ES-I3 (cell line): ENCODE measurements at regions not wholly inside any gene's neighbourhood (a gene's known extent, or its start where the extent isn't known, plus 50 kb on each side); places are given as distances from the start of the nearest gene placed in this dataset.
"Not testable (repeated sequence)": the region's sequence is repeated elsewhere in the genome, so short reads cannot be mapped to it uniquely, and the experiment has no call there.

Experiments used
- H3K36me3 ChIP-seq: 2 replicates; pipeline ENCODE4 v1.6.1; 2013; ENCODE audit warnings: mild to moderate bottlenecking, low read length, control low read depth, moderate library complexity; ENCODE audit not compliant: insufficient read depth
- H3K4me1 ChIP-seq: 2 replicates; pipeline ENCODE4 v1.6.1; 2013; ENCODE audit warnings: mild to moderate bottlenecking, control low read depth, low read length; ENCODE audit not compliant: insufficient read depth
- H3K9ac ChIP-seq: 2 replicates; pipeline ENCODE4 v1.6.1; 2013; ENCODE audit warnings: low read depth, mild to moderate bottlenecking, low read length, moderate library complexity
- H3K9me3 ChIP-seq: 2 replicates; pipeline ENCODE4 v1.6.1; 2013; ENCODE audit warnings: mild to moderate bottlenecking, low read length, moderate library complexity; ENCODE audit not compliant: control insufficient read depth, insufficient read depth

DNA sequence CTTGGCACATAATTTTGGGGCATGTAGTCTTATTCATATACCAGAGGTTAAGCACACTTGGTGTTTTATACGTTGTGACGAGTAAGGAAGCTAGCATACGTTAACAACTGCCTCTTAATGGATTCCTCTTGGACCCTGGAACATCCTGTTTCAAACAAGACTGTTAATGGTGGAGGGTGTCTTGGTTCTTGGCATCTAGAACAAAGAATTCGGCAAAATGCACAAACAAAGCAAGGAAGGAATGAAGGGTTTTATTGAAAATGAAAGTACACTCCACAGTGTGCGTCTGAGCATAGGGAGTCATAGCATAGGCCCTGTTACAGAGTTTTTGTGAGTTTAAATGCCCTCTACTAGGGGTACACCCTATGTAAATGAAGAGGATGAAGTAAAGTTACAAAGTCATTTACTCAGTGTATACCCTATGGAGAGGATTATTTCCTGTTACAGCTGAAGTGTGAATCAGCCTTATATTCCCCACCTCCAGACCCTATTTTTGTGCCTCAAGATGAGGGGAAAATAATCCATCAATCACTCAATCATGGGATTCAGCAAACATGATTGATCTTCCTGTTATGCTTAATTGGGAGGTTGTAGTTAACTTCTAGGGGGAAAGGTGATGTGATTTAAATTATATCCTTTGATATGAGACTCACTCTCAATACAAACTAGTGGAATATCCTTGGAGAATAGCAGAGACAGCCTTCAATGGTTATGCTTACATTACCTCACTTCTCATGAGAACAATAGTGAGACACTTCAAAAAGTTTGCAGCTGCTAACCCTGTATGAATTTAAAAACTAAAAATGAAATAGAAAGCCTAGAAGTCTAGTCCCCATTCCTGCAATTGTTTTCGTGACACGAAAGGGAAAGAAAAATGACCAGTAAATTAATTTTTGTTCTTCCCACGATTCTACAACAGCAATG is 84.9 kb upstream of the MYO10 start:
- no peaks in the 10 kb centered on the region for H3K9me3 ChIP-seq
- no peak overlapping the region for H3K9ac ChIP-seq
- no peaks in the 10 kb centered on the region for H3K36me3 ChIP-seq
- peaks cover 13% of the 10 kb centered on the region for H3K4me1 ChIP-seq

DNA sequence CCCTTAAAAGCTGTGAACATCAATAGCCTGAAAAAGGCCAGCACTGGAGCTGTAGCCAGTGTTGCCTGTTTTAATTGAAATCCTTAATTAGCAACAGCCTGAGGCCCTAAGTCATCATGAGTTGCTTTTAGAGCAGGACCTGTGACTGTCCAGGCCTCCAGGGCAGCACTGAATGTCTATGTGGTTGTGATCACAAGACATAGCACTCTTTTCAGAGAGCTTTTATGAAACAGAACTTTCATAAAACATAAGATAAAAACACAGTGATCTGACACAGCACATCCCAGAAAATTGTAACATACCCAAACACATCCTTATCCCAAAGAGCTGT is 85.5 kb upstream of the MYO10 start:
- Histone ChIP-seq H3K9me3 (no peaks in the 10 kb centered on the region), H3K4me1 (peaks cover 13% of the 10 kb centered on the region), H3K36me3 (no peaks in the 10 kb centered on the region), H3K9ac (no peak overlapping the region)

DNA sequence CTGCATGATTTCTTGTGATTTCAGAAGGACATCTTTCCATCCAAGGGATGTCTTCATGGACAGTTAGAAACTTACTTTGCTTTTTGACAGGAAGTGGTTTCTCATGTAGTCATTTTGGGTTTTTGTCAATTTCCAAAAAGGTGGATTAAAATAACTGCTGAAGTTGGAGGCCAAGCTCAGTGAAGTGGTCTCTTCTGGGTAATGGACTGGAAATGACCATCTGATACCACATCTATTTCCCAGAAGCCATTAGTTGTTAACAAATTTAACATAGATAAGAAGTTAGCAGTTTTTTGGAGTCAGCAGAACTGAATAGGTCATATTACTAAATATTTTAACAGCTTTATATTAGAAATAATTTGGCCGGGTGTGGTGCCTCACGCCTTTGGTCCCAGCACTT is 86.2 kb upstream of the MYO10 start:
- Histone ChIP-seq H3K9ac (no peak overlapping the region), H3K9me3 (no peaks in the 10 kb centered on the region), H3K36me3 (no peaks in the 10 kb centered on the region), H3K4me1 (peaks cover 13% of the 10 kb centered on the region)

DNA sequence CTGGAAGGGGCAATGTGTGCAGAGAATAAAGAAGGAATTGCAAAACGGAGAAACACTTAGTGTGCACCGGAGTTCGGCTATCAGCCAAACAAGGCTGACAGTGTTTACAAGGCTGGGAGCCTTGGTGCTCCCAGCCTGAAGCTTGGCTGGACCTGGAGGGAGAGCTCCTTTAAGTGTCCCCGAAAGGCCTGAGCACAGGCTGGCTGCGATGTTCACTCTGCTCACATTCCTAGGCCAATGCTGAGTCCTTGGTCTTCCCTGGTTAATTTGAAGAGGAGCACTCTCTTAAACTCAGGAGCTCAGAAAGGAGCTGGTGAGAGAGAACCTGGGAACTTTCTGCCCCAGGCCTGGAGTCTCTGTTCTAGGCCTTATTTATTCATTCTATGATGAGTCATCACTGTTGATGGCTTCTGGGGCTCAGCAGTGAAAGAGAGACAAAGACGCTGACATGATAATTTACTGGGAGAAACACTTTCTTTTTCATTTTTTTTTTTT is 88.6 kb upstream of the MYO10 start:
- Histone ChIP-seq H3K4me1 (peaks cover 13% of the 10 kb centered on the region), H3K9ac (no peak overlapping the region)

DNA sequence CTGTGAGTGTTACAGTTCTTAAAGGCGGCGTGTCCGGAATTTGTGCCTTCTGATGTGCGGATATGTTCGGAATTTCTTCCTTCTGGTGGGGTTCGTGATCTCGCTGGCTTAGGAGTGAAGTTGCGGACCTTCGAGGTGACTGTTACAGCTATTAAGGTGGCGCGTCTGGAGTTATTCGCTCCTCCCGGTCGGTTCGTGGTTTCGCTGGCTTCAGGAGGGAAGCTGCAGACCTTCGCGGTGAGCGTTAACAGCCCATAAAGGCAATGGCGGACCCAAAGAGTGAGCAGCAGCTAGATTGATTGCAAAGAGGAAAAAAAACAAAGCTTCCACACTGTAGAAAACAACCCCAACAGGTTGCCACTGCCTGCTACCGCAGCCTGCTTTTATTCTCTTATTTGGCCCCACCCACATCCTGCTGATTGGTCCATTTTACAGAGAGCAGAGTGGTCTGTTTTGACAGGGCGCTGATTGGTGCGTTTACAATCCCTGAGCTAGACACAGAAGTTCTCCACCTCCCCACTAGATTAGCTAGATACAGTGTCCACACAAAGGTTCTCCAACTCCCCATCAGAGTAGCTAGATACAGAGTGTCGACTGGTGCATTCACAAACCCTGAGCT is 95.7 kb upstream of the MYO10 start:
- H3K9ac ChIP-seq, H3K4me1 ChIP-seq, H3K36me3 ChIP-seq, H3K9me3 ChIP-seq: not testable (repeated sequence)

More for the DNA sequence above, 88.6 kb upstream of the MYO10 start:
- H3K9me3 ChIP-seq, result no peaks in the 10 kb centered on the region
- no peaks in the 10 kb centered on the region for H3K36me3 ChIP-seq

DNA sequence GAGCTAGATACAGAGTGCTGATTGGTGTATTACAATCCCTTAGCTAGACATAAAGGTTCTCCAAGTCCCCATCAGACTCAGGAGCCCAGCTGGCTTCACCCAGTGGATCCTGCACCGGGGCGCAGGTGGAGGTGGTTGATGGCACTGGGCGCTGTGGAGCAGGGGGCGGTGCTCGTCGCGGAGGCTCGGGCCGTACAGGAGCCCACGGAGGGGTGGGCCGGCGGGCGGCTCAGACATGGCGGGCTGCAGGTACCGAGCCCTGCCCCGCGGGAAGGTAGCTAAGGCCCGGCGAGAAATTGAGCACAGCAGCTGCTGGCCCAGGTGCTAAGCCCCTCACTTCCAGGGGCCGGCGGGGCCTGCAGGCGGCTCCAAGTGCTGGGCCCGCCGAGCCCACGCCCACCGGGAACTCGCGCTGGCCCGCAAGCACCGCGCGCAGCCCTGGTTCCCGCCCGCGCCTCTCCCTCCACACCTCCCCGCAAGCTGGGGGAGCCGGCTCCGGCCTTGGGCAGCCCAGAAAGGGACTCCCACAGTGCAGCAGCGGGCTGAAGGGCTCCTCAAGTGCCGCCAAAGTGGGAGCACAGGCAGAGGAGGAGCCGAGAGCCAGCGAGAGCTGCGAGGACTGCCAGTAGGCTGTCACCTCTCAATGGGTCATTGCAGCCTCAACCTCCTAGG is 96.4 kb upstream of the MYO10 start:
- not testable (repeated sequence) for H3K9ac ChIP-seq, H3K4me1 ChIP-seq, H3K36me3 ChIP-seq, H3K9me3 ChIP-seq

DNA sequence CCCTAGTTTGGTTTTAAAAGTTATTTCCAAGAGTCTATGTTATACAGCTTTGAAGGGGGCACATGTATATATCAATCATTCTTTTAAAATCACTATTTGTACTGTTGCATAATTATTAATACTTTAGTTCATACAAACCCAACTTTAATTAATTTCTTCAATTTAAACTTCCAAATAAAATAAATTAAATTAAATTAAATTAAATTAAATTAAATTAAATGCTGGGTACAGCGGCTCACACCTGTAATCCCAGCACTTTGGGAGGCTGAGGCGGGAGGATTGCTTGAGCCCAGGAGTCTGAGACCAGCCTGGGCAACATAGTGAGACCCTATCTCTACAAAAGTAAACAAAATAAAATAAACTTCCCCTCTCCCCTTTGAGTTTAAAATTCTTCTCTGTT is 98.9 kb upstream of the MYO10 start:
- H3K9me3 ChIP-seq, H3K4me1 ChIP-seq, H3K36me3 ChIP-seq, H3K9ac ChIP-seq: not testable (repeated sequence)

DNA sequence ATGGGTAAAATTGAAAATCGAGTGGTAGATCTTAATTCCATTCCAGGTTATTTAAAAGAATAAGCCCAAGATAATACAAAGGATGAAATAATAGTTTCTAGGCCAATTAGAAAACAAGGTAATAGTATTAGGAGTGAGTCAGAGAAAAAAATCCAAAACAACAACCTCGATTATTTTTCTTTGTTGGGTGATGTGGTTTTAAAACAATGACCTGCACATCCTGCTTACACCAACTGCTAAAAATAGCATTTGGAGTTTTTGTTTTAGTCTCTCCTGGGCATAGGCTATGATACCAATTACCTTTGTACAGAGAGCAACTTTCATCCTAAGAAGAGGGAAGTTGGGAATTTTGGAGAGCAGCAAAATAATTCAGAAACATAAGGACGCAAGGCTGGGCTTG is 101.7 kb upstream of the MYO10 start:
- H3K4me1 ChIP-seq, result no peaks in the 10 kb centered on the region
- H3K36me3 ChIP-seq, result no peaks in the 10 kb centered on the region

DNA sequence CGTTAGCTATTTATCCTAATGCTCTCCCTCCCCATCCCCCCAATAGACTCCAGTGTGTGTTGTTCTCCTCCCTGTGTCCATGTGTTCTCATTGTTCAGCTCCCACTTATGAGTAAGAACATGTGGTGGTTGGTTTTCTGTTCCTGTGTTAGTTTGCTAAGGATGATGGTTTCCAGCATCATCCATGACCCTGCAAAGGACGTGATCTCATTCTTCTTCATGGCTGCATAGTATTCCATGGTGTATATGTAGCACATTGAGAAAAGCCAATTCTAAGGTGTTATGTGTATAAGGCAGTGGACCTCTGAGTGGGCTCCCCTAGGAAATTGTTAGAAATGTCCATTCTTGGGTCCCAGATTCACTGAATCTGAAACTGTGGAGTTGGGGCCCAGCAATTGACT is 103.1 kb upstream of the MYO10 start:
- Histone ChIP-seq H3K36me3 (no peaks in the 10 kb centered on the region), H3K9ac (no peak overlapping the region), H3K9me3 (no peaks in the 10 kb centered on the region), H3K4me1 (no peaks in the 10 kb centered on the region)

More for the DNA sequence above, 101.7 kb upstream of the MYO10 start:
- H3K9ac ChIP-seq, result no peak overlapping the region
- H3K9me3 ChIP-seq, result no peaks in the 10 kb centered on the region

DNA sequence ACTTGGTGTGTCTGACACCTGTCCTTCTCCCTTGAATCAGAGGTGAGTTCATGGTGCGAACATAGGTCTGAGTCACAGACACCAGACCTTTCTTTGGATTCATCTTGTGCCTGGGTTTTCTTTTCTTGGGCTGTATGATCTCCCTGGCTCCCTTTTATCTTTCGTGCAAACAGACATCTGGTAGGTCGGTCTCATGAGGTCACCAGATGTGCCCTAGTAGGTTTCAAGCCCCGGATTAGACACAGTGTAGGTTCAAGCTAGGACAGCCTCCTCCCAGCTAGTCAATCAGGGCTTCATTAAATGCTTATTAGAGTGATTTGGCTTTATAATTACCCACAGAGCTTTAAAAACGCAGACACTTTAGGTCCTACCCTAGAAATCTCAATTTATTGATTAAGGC is 106.0 kb upstream of the MYO10 start:
- Histone ChIP-seq H3K9me3 (no peaks in the 10 kb centered on the region), H3K4me1 (no peaks in the 10 kb centered on the region), H3K36me3 (no peaks in the 10 kb centered on the region)

DNA sequence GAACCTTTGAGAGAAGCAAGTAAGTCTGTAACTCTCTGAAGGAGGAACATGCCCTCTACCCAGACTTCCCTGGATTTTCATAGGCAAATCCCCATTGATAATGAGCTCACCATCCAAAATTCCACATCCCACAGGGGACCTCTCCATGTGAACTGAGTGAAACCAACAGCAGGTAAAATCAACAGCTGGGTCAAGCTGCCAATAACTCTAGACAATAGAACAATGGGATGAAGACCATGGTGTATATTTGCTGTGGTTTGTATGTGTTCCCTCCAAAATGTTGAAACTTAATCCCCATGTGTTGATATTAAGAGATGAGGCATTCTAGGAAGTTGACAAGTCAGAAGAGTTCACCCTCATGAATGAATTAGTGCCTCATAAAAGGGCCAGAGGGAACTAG is 110.2 kb upstream of the MYO10 start:
- H3K4me1 ChIP-seq, result no peaks in the 10 kb centered on the region
- no peaks in the 10 kb centered on the region for H3K9me3 ChIP-seq
- H3K9ac ChIP-seq, result no peak overlapping the region
- H3K36me3 ChIP-seq, result no peaks in the 10 kb centered on the region

More for the DNA sequence above, 106.0 kb upstream of the MYO10 start:
- no peak overlapping the region for H3K9ac ChIP-seq

DNA sequence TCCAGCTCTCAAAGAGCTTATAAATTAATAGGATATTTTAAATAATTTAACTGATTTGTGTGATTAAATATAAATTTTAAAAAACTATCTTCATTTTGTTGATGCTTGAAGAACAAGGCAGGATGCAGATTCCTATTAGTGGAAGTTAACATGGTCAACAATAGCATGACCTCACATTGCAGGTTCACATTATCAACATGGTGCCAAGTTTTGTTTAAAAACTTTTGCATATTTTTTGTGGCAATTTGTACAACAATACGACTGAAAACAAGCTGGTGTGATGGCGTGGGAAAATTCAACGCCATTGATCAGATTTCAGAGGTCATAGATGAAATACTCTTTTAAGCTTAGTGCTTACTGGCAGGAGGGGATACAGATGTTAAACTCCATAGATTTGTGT is 114.1 kb upstream of the MYO10 start:
- no peaks in the 10 kb centered on the region for H3K4me1 ChIP-seq
- H3K36me3 ChIP-seq, result no peaks in the 10 kb centered on the region
- H3K9ac ChIP-seq, result no peak overlapping the region
- H3K9me3 ChIP-seq, result no peaks in the 10 kb centered on the region

DNA sequence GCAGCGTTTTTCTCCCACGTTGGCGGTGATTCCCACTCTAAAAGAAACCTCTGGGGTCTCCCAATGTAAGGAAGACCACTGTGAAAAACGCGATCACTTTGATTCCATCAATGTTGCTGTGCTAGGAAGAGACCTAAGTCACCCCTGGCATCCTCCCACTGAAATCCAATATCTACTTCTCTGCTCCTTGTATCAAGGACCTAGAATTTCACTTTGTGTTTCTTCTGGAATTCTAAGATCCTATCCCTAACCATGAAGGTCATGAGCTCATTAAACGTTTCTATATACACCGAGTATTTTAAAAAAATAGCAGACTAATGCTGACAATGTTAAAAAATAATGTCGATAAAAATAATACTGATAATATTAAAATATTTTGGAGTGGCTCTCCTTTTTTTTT is 118.8 kb upstream of the MYO10 start:
- Histone ChIP-seq H3K4me1 (peaks cover 18% of the 10 kb centered on the region; the same call in 1 of the 2 replicates), H3K9me3 (no peaks in the 10 kb centered on the region), H3K9ac (no peak overlapping the region), H3K36me3 (no peaks in the 10 kb centered on the region)

DNA sequence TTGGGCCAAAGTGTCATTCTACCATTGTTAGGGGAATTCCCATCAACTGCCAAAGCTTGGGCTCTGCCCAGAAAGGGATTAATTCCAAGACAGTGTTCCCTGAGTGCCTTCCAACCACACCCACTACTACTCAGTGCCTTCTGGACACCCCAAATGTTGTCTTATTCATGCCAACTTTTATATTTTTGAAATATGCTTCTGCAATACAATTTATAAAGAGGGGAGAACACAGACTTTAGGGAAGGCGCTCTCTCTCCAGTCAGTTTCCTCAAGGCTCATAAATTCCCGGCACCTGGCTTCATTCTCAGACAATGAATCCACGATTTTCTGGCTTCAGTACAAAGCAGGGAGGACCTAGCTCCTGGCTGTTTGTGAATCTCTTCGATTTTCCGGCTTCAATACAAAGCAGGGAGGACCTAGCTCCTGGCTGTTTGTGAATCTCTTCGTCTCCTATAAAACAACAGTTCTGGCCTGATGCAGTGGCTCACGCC is 120.1 kb upstream of the MYO10 start:
- peaks cover 18% of the 10 kb centered on the region; the same call in 1 of the 2 replicates for H3K4me1 ChIP-seq
- peak overlapping the region; percentile 15; the same call in 1 of the 2 replicates for H3K9ac ChIP-seq
- H3K9me3 ChIP-seq, result no peaks in the 10 kb centered on the region
- no peaks in the 10 kb centered on the region for H3K36me3 ChIP-seq
